Activated naive CD4-positive, alpha-beta T cell (primary cell): ENCODE measurements at regions not wholly inside any gene's neighbourhood (a gene's known extent, or its start where the extent isn't known, plus 50 kb on each side); places are given as distances from the start of the nearest gene placed in this dataset.

Experiments used
- DNase-seq, 4 experiments: peaks; one replicate each; lab custom pipeline; 2025; lab: John Stamatoyannopoulos, UW

- no peak for DNase-seq
These were observed 66.7 kb upstream of the FOXF1 start for GRCh38 chr16:86443508-86444147.

GRCh38 chr16:86444261-86444660 is 66.1 kb upstream of the FOXF1 start:
- no peak for DNase-seq

- no peak for DNase-seq
These were observed 65.7 kb upstream of the FOXF1 start for GRCh38 chr16:86444661-86445060.

- DNase-seq = no peak
These were observed 64.0 kb upstream of the FOXF1 start for GRCh38 chr16:86446279-86446678.

- no peak for DNase-seq
These were observed 63.1 kb upstream of the FOXF1 start for GRCh38 chr16:86447228-86447627.

GRCh38 chr16:86448306-86448890 is 61.9 kb upstream of the FOXF1 start:
- DNase-seq = no peak

- DNase-seq = no peak
These were observed 60.8 kb upstream of the FOXF1 start for GRCh38 chr16:86449446-86450095.

- no peak for DNase-seq
These were observed 59.6 kb upstream of the FOXF1 start for GRCh38 chr16:86450691-86451090.

GRCh38 chr16:86452451-86452850 is 57.9 kb upstream of the FOXF1 start:
- DNase-seq = no peak

- no peak for DNase-seq
These were observed 55.2 kb upstream of the FOXF1 start for GRCh38 chr16:86455116-86455515.

- DNase-seq = no peak
These were observed 54.7 kb upstream of the FOXF1 start for GRCh38 chr16:86455640-86456039.

GRCh38 chr16:86457501-86458148 is 52.7 kb upstream of the FOXF1 start:
- no peak for DNase-seq

GRCh38 chr16:86458149-86458777 is 52.1 kb upstream of the FOXF1 start:
- DNase-seq = no peak

- DNase-seq = no peak
These were observed 51.1 kb upstream of the FOXF1 start for GRCh38 chr16:86459266-86459665.
